ENCODE measurements at regions not wholly inside any gene's neighbourhood (a gene's known extent, or its start where the extent isn't known, plus 50 kb on each side); places are given as distances from the start of the nearest gene placed in this dataset.
"Not testable (repeated sequence)": the region's sequence is repeated elsewhere in the genome, so short reads cannot be mapped to it uniquely, and the experiment has no call there.

- TF ChIP-seq, protein P1, sequence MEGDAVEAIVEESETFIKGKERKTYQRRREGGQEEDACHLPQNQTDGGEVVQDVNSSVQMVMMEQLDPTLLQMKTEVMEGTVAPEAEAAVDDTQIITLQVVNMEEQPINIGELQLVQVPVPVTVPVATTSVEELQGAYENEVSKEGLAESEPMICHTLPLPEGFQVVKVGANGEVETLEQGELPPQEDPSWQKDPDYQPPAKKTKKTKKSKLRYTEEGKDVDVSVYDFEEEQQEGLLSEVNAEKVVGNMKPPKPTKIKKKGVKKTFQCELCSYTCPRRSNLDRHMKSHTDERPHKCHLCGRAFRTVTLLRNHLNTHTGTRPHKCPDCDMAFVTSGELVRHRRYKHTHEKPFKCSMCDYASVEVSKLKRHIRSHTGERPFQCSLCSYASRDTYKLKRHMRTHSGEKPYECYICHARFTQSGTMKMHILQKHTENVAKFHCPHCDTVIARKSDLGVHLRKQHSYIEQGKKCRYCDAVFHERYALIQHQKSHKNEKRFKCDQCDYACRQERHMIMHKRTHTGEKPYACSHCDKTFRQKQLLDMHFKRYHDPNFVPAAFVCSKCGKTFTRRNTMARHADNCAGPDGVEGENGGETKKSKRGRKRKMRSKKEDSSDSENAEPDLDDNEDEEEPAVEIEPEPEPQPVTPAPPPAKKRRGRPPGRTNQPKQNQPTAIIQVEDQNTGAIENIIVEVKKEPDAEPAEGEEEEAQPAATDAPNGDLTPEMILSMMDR (IDR thresholded peaks at IDR 0.05): not testable (repeated sequence)
- TF ChIP-seq POLR2AphosphoS5 (IDR thresholded peaks at IDR 0.05): not testable (repeated sequence)
Observed at GRCh38 chr2:242117305-242117704, 247.8 kb downstream of the RTP5 start.

Measured in gastroesophageal sphincter (tissue), 3 donors.